ENCODE measurements at regions not wholly inside any gene's neighbourhood (a gene's known extent, or its start where the extent isn't known, plus 50 kb on each side); places are given as distances from the start of the nearest gene placed in this dataset.

DNA sequence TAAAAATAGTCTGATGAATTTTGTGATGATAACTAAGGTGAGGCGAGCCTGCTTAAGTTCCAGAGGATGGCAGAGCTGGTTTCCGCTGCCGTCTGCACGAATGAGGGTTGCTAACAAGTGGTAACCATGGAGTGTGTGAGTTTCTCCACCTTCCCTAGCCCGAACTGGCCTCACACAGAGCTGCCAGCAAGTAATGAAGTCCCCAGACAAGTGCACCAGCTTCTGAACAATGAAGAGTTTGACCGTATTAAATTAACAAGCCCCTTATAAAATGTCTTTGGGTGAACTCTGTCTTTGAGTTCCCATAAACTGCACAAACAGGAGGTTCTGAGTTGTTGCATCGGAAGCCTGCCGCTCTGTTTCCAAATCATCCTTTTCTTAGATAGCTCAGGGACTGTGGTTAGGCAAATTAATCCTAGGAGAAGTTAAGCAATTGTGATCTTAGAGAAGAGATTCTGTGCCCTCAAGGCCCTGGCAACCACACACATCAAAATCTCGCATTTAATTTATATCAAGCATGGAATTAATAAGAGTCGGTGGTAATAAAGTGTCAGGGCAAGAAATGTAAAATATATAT lies 274.1 kb upstream of the DAAM1 start:
- no peak for TF ChIP-seq CTCF (conservative IDR thresholded peaks at IDR 0.05; ENCODE audit: low read length)
- TF ChIP-seq EZH2phosphoT487 (IDR thresholded peaks at IDR 0.05; ENCODE audit: borderline replicate concordance, low read depth, low read length), result no peak

All from OCI-LY7 (cell line).